ENCODE measurements at regions not wholly inside any gene's neighbourhood (a gene's known extent, or its start where the extent isn't known, plus 50 kb on each side); places are given as distances from the start of the nearest gene placed in this dataset.

- Mint-ChIP-seq H3K36me3 (ENCODE audit: low read depth) (no peaks in the 10 kb centered on the region), H3K4me1 (no peaks in the 10 kb centered on the region), H3K27me3 (ENCODE audit: insufficient read depth) (peaks cover 1% of the 10 kb centered on the region), H3K27ac (no peak overlapping the region), H3K9me3 (peaks cover 48% of the 10 kb centered on the region), H3K4me3 (no peak overlapping the region)
- Histone ChIP-seq H3K27me3 (ENCODE audit: control insufficient read depth, insufficient read depth, low read length, poor library complexity, severe bottlenecking) (no peaks in the 10 kb centered on the region), H3K4me1 (ENCODE audit: control insufficient read depth, insufficient read depth, low read length) (no peaks in the 10 kb centered on the region), H3K27ac (ENCODE audit: low read depth, low read length) (no peak overlapping the region), H3K36me3 (ENCODE audit: control insufficient read depth, insufficient read depth, low read length) (no peaks in the 10 kb centered on the region), H3K4me3 (ENCODE audit: low read length) (no peak overlapping the region), H3K9ac (ENCODE audit: extremely low read depth, low read length, poor library complexity, severe bottlenecking) (no peak overlapping the region), H3K9me3 (ENCODE audit: control insufficient read depth, low read length) (peaks cover 41% of the 10 kb centered on the region)
- TF ChIP-seq, protein P1, sequence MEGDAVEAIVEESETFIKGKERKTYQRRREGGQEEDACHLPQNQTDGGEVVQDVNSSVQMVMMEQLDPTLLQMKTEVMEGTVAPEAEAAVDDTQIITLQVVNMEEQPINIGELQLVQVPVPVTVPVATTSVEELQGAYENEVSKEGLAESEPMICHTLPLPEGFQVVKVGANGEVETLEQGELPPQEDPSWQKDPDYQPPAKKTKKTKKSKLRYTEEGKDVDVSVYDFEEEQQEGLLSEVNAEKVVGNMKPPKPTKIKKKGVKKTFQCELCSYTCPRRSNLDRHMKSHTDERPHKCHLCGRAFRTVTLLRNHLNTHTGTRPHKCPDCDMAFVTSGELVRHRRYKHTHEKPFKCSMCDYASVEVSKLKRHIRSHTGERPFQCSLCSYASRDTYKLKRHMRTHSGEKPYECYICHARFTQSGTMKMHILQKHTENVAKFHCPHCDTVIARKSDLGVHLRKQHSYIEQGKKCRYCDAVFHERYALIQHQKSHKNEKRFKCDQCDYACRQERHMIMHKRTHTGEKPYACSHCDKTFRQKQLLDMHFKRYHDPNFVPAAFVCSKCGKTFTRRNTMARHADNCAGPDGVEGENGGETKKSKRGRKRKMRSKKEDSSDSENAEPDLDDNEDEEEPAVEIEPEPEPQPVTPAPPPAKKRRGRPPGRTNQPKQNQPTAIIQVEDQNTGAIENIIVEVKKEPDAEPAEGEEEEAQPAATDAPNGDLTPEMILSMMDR (conservative IDR thresholded peaks at IDR 0.05) = no peak
- WGBS, 2 experiments (ENCODE audit: insufficient coverage in 1 of 2, insufficient read length in 1 of 2) = 80 to 89% methylated on average over 2 of the region's 2 CpGs
- DNase-seq = no peak
These were observed 58.7 kb downstream of the CYTL1 start for GRCh38 chr4:4960574-4960973.

DNA sequence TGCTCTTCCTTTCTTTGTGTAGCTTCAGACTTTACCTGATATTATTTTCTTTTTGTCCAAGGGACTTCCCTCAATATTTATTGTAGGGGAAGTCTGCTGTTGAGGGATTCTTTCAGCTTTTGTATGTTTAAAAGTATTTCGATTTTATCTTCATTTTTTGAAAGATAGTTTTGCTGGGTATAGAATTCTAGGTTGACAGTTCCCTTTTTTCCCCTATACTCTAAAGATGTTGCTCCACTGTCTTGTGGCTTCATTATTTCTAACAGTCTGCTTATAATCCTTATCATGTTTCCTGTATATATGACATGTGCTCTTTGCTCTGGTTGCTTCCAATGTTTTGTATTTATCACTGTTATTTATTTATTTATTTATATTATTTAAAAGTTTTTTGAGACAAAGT lies 57.3 kb downstream of the CYTL1 start:
- Histone ChIP-seq H3K4me1 (ENCODE audit: control insufficient read depth, insufficient read depth, low read length) (no peaks in the 10 kb centered on the region), H3K27me3 (ENCODE audit: control insufficient read depth, insufficient read depth, low read length, poor library complexity, severe bottlenecking) (no peaks in the 10 kb centered on the region), H3K9ac (ENCODE audit: extremely low read depth, low read length, poor library complexity, severe bottlenecking) (no peak overlapping the region), H3K9me3 (ENCODE audit: control insufficient read depth, low read length) (peaks cover 41% of the 10 kb centered on the region), H3K36me3 (ENCODE audit: control insufficient read depth, insufficient read depth, low read length) (no peaks in the 10 kb centered on the region), H3K27ac (ENCODE audit: low read depth, low read length) (no peak overlapping the region), H3K4me3 (ENCODE audit: low read length) (no peak overlapping the region)
- no peaks in the 10 kb centered on the region for H3K4me1 Mint-ChIP-seq
- H3K27ac Mint-ChIP-seq = no peak overlapping the region
- no peak for DNase-seq
- no peak overlapping the region for H3K4me3 Mint-ChIP-seq
- no CpG with 5 or more reads among the region's 1 CpG for WGBS, 2 experiments (ENCODE audit: insufficient coverage in 1 of 2, insufficient read length in 1 of 2)
- peaks cover 50% of the 10 kb centered on the region for H3K9me3 Mint-ChIP-seq
- H3K27me3 Mint-ChIP-seq (ENCODE audit: insufficient read depth) = peaks cover 1% of the 10 kb centered on the region
- TF ChIP-seq, protein P1 (conservative IDR thresholded peaks at IDR 0.05) = no peak
- no peaks in the 10 kb centered on the region for H3K36me3 Mint-ChIP-seq (ENCODE audit: low read depth)

DNA sequence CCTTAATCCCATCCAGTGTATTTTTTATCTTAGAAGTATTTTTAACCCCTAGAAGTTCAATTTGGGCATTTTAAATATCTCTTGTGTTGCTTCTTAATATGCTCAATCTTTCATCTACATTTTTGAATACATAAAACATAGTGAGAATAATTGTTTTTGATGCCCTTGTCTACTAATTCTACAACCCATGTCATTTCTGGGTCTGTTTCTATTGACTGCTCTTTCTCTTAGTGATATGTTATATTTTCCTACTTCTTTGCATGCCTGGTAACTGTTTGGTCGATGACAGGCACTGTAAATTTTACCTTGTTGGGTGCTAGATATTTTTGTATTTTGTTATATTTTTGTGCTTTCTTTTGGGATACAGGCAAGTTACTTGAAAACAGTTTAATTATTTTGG lies 56.3 kb downstream of the CYTL1 start:
- Mint-ChIP-seq H3K36me3 (ENCODE audit: low read depth) (no peaks in the 10 kb centered on the region), H3K27ac (no peak overlapping the region), H3K4me3 (no peak overlapping the region), H3K27me3 (ENCODE audit: insufficient read depth) (peaks cover 1% of the 10 kb centered on the region), H3K4me1 (no peaks in the 10 kb centered on the region), H3K9me3 (peaks cover 50% of the 10 kb centered on the region)
- H3K9me3 ChIP-seq (ENCODE audit: control insufficient read depth, low read length) = peaks cover 41% of the 10 kb centered on the region
- H3K9ac ChIP-seq (ENCODE audit: extremely low read depth, low read length, poor library complexity, severe bottlenecking) = no peak overlapping the region
- H3K27ac ChIP-seq (ENCODE audit: low read depth, low read length) = no peak overlapping the region
- 53% methylated on average over 1 of the region's 1 CpG; no CpG with 5 or more reads in 1 of the 2 experiments for WGBS, 2 experiments (ENCODE audit: insufficient coverage in 1 of 2, insufficient read length in 1 of 2)
- H3K4me3 ChIP-seq (ENCODE audit: low read length) = no peak overlapping the region
- H3K4me1 ChIP-seq (ENCODE audit: control insufficient read depth, insufficient read depth, low read length) = no peaks in the 10 kb centered on the region
- no peaks in the 10 kb centered on the region for H3K27me3 ChIP-seq (ENCODE audit: control insufficient read depth, insufficient read depth, low read length, poor library complexity, severe bottlenecking)
- no peaks in the 10 kb centered on the region for H3K36me3 ChIP-seq (ENCODE audit: control insufficient read depth, insufficient read depth, low read length)
- TF ChIP-seq, protein P1 (conservative IDR thresholded peaks at IDR 0.05) = no peak
- DNase-seq = no peak
